Right lobe of liver (tissue), 6 donors: ENCODE measurements at regions not wholly inside any gene's neighbourhood (a gene's known extent, or its start where the extent isn't known, plus 50 kb on each side); places are given as distances from the start of the nearest gene placed in this dataset.
A peak's percentile ranks its signal among the peaks of the same experiment; 100 is the strongest.

Source experiments
- ATAC-seq, 4 donors: fragments of 200-7000 bp; cut with Tn5 transposase; one replicate each; pipeline ENCODE4 v1.9.1; 2020; ENCODE audit warnings: mild to moderate bottlenecking in 4 of 4, moderate library complexity in 4 of 4
- DNase-seq, 3 donors: peaks; one replicate each; pipeline ENCODE4 v3.0.0-alpha.2; 2020
- H3K27ac ChIP-seq, 3 donors: fragments of 200-600 bp; one replicate each; pipeline ENCODE4 v1.8.0; 2022
- H3K27me3 ChIP-seq, 2 donors: fragments of 200-600 bp; one replicate each; pipeline ENCODE4 v1.8.0; 2022
- H3K36me3 ChIP-seq, 4 donors: fragments of 200-600 bp; sonication (generic) in 1 of 4; one replicate each; pipeline versions ENCODE4 v1.5.1 to v1.8.0; 2017 to 2022; ENCODE audit warnings: control low read depth in 1 of 4
- H3K4me1 ChIP-seq, 4 donors: fragments of 200-600 bp; sonication (generic) in 1 of 4; one replicate each; pipeline versions ENCODE4 v1.5.1 to v1.8.0; 2017 to 2022; ENCODE audit warnings: control low read depth in 1 of 4
- H3K4me3 ChIP-seq, 3 donors: fragments of 200-600 bp; one replicate each; pipeline ENCODE4 v1.8.0; 2022
- H3K9me3 ChIP-seq, 4 donors: fragments of 200-600 bp; sonication (generic) in 1 of 4; one replicate each; pipeline versions ENCODE4 v1.5.1 to v1.8.0; 2017 to 2022; ENCODE audit warnings: control low read depth in 1 of 4
- CTCF ChIP-seq, 4 donors: fragments of 200-600 bp in 3 of 4; fragments of 450-650 bp in 1 of 4; IDR thresholded peaks; one replicate each; pipeline versions ENCODE4 v1.5.1 to v1.8.0; 2016 to 2022; ENCODE audit warnings: antibody characterized with exemption in 4 of 4, mild to moderate bottlenecking in 2 of 4
- POLR2A ChIP-seq: fragments of 450-650 bp; IDR thresholded peaks from one replicate; pipeline ENCODE4 v1.6.1; 2017; ENCODE audit warnings: antibody characterized with exemption, mild to moderate bottlenecking
- WGBS: methylation state at CpG from one replicate; pipeline ENCODE4 v1.1.6; 2018; ENCODE audit warnings: low coverage, low lambda C conversion rate; ENCODE audit not compliant: insufficient coverage; ENCODE audit errors: missing lambda C conversion rate; 5-methylcytosine and 5-hydroxymethylcytosine counted together
- intact Hi-C, 2 donors: fragments of 100-400 bp; cut with DNase I; formaldehyde crosslinking; loops; one replicate each; pipeline versions ENCODE4 v1.11.2 to v1.14.1; 2022
- donor health status: DM: no; HTN: yes; CAD: no.
- donor health status: DM: no; HTN: no; CAD: no.
- donor health status: DM: no; HTN: no; CAD: no.
- donor health status: DM: no; HTN: yes; CAD: no.
- donor health status: DM: no; HTN: yes; CAD: no.

- WGBS, result 85% methylated on average over 2 of the region's 2 CpGs
- intact Hi-C loops, result no loop called here
- H3K9me3 ChIP-seq, result no peaks in the 10 kb centered on the region
- H3K27ac ChIP-seq, result no peak overlapping the region
- no peak for ATAC-seq
- H3K27me3 ChIP-seq, result no peaks in the 10 kb centered on the region
- no peaks in the 10 kb centered on the region for H3K4me1 ChIP-seq
- H3K36me3 ChIP-seq, result no peaks in the 10 kb centered on the region
- DNase-seq, result no peak
- no peak overlapping the region for H3K4me3 ChIP-seq
- TF ChIP-seq POLR2A (no peak), CTCF (IDR thresholded peaks at IDR 0.05) (no peak)
Measured at GRCh38 chr3:190734490-190734889, 128.0 kb downstream of the GMNC start.

- ATAC-seq, result no peak
- TF ChIP-seq CTCF (IDR thresholded peaks at IDR 0.05) (no peak), POLR2A (no peak)
Measured at GRCh38 chr3:190733591-190734146, 128.8 kb downstream of the GMNC start.

GRCh38 chr3:190731596-190731995 is 130.9 kb downstream of the GMNC start:
- no peak overlapping the region for H3K27ac ChIP-seq
- DNase-seq, result no peak
- intact Hi-C loops, result no loop called here
- no peaks in the 10 kb centered on the region for H3K9me3 ChIP-seq
- no peak for ATAC-seq
- WGBS, result 81% methylated on average over 2 of the region's 2 CpGs
- no peaks in the 10 kb centered on the region for H3K4me1 ChIP-seq
- no peaks in the 10 kb centered on the region for H3K27me3 ChIP-seq
- TF ChIP-seq POLR2A (no peak), CTCF (IDR thresholded peaks at IDR 0.05) (no peak)
- H3K4me3 ChIP-seq, result no peak overlapping the region
- H3K36me3 ChIP-seq, result no peaks in the 10 kb centered on the region

More at GRCh38 chr3:190733591-190734146, 128.8 kb downstream of the GMNC start:
- H3K36me3 ChIP-seq, result no peaks in the 10 kb centered on the region
- no peak for DNase-seq
- intact Hi-C loops, result no loop called here
- no peak overlapping the region for H3K4me3 ChIP-seq
- no peaks in the 10 kb centered on the region for H3K4me1 ChIP-seq
- no peaks in the 10 kb centered on the region for H3K27me3 ChIP-seq
- H3K27ac ChIP-seq, result no peak overlapping the region
- no peaks in the 10 kb centered on the region for H3K9me3 ChIP-seq
- WGBS, result 39% methylated on average over 1 of the region's 1 CpG

- TF ChIP-seq POLR2A (no peak), CTCF (IDR thresholded peaks at IDR 0.05) (no peak)
- no peaks in the 10 kb centered on the region for H3K27me3 ChIP-seq
- ATAC-seq (peak; percentile 95 to 100 (median 98)), DNase-seq (peak in 1 of 3 donors; percentile 46)
- peak overlapping the region in 2 of 3 donors; percentile 49 to 61 for H3K27ac ChIP-seq
- no peaks in the 10 kb centered on the region for H3K36me3 ChIP-seq
- no peaks in the 10 kb centered on the region for H3K4me1 ChIP-seq
- H3K4me3 ChIP-seq, result peak overlapping the region in 1 of 3 donors; percentile 23
- intact Hi-C loops, result no loop called here
- H3K9me3 ChIP-seq, result no peaks in the 10 kb centered on the region
- WGBS, result 32% methylated on average over 7 of the region's 7 CpGs
Measured at GRCh38 chr3:190728574-190729246, 133.8 kb downstream of the GMNC start.
